Renal cortex interstitium (tissue), 11 donors: ENCODE measurements at regions not wholly inside any gene's neighbourhood (a gene's known extent, or its start where the extent isn't known, plus 50 kb on each side); places are given as distances from the start of the nearest gene placed in this dataset.
"Not testable (repeated sequence)": the region's sequence is repeated elsewhere in the genome, so short reads cannot be mapped to it uniquely, and the experiment has no call there.

Source experiments
- DNase-seq, 11 donors: peaks; one replicate each; pipeline ENCODE4 v3.0.0-alpha.2; 2013; ENCODE audit warnings: low read depth in 9 of 11, low spot score in 4 of 11; ENCODE audit errors: extremely low read depth in 1 of 11

DNA sequence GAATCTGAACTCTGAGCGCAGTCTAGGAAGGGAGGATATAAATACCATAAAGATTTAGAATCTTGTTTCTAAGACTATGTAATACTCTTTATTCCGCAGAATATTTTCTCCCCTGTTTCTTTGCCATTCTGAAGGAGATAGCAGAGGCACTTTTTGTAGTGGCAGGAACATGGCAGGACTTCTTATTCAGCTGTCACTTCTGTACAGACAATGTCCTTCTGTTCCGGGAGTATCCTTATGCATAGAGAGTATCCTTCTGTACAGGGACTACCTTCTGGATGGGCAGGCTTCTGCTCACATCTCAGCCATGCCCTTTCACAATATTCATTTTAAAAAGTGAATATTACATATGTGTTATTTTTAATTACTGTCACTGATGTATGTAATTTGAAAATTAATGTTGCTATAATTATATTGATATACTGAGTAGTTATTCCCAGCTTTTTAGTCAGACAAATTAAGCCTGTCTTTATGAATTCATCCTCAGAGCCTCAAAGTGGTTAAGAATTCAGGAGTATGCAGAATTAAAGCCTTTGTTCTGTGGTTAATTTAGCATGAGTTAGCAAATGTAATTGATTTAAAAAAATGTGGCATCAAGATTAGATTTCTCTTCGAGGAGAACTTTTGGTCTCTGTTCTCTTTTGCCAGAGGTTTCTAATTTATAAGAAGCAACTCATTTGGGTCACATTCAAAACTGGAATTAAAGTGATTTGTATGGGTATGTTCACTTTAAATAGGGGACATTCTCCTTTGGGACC, 174.4 kb downstream of the FHIP1A start:
- no peak for DNase-seq

DNA sequence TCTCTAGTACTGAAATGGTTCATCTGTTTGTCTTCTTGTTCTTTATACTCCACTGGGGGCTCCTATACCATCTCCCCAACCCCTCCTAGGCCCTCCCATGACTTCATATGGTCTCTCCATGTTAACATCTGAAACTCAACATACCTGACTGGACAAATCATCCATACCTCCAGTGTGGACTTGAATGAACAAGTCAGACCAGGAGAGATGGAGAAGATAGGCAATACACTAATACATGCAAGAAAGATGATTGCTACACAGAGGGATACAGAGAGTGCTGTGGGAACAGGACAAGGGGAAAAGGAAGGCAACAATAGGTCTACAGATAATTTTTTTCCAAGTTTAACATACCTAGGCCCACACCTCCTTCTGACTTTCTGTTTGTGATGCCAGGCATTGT, 175.1 kb downstream of the FHIP1A start:
- no peak for DNase-seq

DNA sequence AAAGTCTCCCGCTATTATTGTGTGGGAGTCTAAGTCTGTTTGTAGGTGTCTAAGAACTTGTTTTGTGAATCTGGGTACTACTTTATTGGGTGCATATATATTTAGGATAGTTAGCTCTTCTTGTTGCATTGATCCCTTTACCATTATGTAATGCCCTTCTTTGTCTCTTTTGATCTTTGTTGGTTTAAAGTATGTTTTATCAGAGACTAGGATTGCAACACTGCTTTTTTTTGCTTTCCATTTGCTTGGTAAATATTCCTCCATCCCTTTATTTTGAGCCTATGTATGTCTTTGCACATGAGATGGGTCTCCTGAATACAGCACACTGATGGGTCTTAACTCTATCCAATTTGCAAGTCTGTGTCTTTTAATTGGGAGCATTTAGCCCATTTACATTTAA, 165.2 kb downstream of the GATB start:
- DNase-seq: not testable (repeated sequence)

DNA sequence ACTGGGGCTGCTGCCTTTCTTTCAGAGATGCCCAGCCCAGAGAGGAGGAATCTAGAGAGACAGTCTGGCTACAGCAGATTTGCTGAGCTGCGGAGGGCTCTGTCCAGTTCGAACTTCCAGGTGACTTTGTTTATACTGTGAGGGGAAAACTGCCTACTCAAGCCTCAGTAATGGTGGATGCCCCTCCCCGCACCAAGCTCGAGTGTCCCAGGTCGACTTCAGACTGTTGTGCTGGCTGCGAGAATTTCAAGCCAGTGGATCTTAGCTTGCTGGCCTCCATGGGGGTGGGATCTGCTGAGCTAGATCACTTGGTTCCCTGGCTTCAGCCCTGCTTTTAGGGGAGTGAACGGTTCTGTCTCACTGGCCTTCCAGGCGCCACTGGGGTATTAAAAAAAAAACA, 163.1 kb downstream of the GATB start:
- not testable (repeated sequence) for DNase-seq

DNA sequence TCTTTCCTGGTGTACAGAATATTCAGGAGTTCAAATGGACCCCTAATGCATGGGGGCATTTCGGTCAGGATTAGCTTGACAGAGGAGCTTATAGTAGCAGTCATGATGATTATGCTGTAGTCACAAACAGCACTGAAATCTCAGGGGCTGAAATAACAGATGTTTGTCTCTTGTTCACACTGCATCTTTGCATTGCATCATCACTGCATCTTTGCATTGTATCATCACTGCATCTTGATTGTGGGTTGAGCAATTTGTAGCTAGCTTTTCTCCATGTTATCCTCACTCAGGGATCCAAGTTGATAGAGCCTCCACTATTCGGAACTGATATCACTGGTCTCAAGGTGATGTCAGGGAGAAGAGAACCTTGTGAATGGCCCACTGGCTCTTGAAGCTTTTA, 160.9 kb downstream of the GATB start:
- DNase-seq: no peak

DNA sequence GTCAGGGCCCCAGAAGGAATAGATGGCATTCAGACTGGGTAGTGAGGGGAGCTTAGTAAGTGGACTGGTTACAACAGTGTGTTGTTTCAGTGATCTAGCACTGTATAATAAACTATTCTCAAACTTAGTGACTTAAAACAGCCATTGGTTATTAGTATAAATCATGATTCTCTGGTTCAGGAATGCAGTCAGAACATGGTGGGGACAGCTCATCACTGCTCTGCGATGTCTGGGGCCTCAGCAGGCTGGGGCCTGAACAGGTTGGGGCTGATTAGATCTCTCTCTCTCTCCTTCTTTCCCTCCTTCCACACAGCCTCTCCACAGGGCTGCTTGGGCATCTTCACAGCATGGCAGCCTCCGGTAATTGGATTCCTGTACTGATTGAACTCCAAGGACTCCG, 160.4 kb downstream of the GATB start:
- no peak for DNase-seq

DNA sequence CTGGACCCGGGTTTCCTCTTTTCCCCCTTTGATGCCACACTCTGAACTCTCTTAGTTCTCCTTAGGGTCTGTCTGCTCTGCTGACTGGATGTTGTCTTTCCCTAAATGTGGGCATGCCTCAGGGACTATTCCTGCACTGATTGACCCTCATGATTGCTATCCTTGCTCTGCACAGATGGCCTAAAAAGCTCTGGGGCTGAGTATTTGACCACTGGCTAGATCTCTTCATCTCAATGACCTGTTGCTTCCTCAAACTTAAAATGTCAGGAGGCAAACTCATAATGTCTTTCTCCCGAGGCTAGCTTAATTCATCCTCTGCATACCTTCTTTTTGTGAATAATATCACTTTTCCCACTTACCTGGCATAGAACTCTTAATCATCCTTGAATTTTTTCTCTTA, 157.4 kb downstream of the GATB start:
- no peak for DNase-seq

DNA sequence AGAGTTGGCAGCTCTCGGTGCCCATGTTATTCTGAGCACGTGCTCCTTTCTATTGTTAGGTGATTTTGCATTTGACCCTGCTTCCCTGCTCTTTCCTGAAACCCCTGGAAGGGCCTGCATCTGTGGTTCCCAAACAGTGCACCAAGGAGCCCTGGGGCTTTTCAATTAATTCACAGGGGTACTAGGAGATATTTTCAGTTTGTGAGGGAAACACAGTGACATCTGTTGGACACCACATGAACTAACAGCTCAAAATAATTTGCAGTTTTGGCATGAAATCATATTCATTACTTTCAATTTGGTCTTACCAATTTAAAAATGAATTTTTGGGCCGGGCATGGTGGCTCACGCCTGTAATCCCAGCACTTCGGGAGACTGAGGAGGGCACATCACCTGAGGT, 156.6 kb downstream of the GATB start:
- no peak for DNase-seq

DNA sequence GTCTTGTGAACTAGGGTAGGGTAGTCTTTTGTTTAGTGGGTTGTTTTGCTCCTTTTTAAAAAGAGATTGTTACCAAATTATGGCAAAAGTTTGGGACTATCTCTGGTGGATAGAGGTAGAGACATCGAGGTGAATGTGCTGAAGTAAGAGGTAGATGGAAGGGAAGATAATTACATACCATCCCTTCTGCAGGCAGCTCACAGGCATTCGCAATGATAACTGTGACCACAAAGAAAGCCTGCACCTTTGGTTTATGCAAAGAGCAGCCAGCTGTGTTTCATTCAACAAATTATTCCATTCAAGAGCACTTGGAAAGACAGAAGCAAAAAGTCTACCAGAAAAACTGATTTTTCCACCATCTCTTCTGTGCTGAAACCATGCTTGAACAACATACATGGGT, 155.6 kb downstream of the GATB start:
- no peak for DNase-seq

DNA sequence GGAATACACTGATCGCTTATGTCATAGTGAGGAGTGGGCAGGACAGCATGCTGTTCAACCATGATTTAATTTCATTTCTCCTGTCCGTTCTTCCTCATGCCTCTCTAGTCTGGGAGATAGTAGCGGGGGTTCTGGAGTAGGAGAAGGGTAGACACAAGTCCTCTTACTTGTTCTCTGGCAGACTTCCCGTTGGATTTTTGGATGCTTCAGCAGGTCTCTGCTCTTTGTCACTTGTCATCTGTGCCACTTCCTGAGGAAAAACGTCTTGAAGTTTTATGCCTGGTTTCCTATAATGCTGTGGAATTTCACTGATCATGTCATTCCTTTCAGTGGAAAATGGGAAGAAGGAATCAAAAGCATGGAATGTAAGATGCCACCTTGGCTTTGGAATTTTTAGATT, 154.7 kb downstream of the GATB start:
- no peak for DNase-seq

DNA sequence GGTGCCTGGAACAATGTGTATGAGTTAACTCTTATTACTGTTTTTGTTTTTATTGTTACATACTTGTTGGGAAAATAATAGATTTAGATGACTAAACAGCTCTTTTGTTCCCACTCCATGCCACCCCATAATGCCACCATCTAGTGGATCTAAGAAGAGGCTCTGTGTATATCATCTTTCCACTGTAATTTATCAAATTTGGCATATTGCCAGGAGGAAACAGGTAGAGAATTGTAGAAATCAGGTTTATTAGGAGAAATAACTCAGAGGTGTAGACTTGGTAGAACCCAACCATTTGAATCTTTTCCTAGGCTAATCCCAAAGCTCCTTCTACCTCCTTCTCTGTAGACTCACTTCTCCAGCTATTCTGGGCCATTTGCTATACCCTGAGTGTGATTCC, 150.6 kb downstream of the GATB start:
- no peak for DNase-seq

DNA sequence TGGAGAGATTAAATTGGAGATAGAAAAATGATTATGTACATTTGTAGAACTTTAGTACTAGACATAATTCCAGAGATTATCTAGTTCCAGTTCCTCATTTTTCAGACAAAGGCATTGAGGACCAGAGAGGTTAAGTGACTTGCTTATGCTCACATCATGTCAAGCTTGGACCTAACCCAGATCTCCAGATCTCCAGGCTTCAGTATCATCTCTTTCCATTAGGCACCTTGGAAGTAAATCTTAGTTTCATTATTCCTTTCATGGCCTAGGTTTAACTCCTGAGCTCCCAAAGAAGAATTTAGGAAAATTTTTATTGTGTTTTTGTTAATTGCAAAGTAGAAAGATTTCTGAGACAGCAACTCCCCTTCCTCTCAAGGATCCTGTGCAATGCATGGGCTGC, 148.8 kb downstream of the GATB start:
- DNase-seq: no peak

DNA sequence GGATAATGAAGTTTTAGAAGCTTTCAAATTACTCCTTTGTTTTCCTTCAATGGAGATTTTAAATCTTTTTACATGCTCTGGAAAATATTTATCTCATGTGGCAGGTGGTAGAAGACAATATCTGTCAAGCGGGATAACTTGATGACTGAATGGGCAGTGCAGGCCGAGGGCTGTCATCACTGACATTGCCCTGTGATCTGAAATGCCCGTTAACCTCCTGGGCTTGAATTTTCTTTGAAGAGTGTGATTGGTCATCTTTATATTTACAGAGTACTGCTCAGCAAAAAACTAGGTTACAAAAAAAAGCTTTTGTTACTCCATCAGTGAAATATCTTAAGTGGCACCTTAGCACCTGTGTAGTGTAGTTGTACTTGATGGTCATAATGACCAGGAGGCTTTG, 147.5 kb downstream of the GATB start:
- DNase-seq: no peak

DNA sequence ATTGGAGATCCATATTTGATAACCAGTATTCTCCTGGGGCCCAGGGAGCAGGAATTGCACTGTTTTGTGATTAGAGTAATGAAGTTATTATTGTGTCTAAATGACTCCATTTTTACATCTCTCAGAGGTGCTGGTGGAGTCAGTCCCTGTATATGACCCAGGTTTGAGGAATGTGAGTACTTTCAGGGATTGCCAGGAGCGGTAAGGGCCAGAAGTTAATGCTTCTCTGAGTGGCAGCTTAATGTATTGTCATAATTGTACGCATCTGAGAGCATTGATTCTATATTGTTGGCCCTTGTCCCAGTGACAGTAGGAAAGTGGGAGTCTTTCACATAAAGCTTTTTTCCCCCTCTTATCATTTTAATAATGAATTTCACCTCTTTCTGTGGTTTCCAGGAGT, 146.2 kb downstream of the GATB start:
- no peak for DNase-seq

DNA sequence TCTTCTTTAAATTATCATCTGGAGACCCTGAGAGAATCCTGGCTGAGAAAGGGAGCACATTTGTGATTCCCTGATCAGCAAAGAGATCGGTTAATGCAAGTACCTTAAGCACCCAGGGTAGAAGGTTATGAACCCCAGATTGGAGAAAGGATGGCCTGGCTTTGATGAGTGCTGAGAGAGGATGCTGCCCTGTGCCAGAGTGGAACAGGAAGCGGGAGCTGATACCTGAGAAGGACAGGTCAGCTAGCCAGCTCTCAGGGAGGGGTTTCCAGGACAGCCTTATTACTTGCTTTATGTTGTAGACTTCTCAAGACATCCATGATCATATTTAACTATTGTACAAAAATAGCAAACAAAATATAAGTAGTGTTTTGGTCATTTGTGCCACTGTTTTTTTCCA, 141.9 kb downstream of the GATB start:
- DNase-seq: no peak

DNA sequence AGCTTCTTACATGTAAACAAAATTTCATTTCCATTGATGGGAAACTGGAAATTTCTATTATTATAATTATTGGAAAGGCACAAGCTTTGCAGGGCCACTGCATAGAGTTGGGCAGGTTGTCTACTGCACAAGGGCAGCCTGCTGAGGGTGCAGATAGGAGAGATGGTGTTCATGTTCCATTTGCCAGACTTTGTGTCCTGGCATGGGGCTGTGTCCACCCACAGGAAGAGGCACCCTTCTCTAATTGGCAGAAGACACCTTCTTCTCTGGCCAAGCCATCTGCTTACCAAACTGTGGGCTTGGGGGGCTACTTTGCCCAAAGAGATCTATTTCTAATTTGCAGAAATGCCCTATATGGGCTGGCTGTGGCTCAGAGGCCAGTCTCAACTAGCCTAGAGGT, 140.7 kb downstream of the GATB start:
- DNase-seq: no peak
